Adrenal gland (tissue), 9 donors: ENCODE measurements at regions not wholly inside any gene's neighbourhood (a gene's known extent, or its start where the extent isn't known, plus 50 kb on each side); places are given as distances from the start of the nearest gene placed in this dataset.

ENCODE experiments used
- DNase-seq, 7 donors: peaks; one replicate each; pipeline ENCODE4 v3.0.0-alpha.2; 2019 to 2020
- H3K27ac ChIP-seq, 5 donors: fragments of 200-600 bp; sonication (generic) in 4 of 5; 1 replicate in 3 of 5; 2 replicates in 2 of 5; pipeline versions ENCODE4 v1.5.1 to v1.8.0; 2016 to 2020; ENCODE audit warnings: mild to moderate bottlenecking in 1 of 5
- H3K27me3 ChIP-seq: fragments of 200-600 bp; 2 replicates; pipeline ENCODE4 v1.8.0; 2021
- H3K36me3 ChIP-seq, 2 donors: fragments of 200-600 bp; replicated peaks in 1 of 2; 1 replicate in 1 of 2; 2 replicates in 1 of 2; pipeline versions ENCODE4 v1.5.1 to v1.8.0; 2018 to 2022
- H3K4me1 ChIP-seq, 2 donors: fragments of 200-600 bp; replicated peaks in 1 of 2; 1 replicate in 1 of 2; 2 replicates in 1 of 2; pipeline versions ENCODE4 v1.5.1 to v1.8.0; 2018 to 2021
- H3K4me3 ChIP-seq, 4 donors: fragments of 200-600 bp; sonication (generic) in 3 of 4; one replicate each; pipeline ENCODE4 v1.5.1; 2016 to 2018
- H3K9me3 ChIP-seq, 3 donors: fragments of 200-600 bp; sonication (generic) in 1 of 3; replicated peaks in 1 of 3; 1 replicate in 2 of 3; 2 replicates in 1 of 3; pipeline versions ENCODE4 v1.5.1 to v1.8.0; 2016 to 2021
- CTCF ChIP-seq, 6 experiments: fragments of 450-650 bp in 4 of 6; fragments of 200-600 bp in 2 of 6; sonication (generic) in 1 of 6; IDR thresholded peaks; 1 replicate in 5 of 6; 2 replicates in 1 of 6; pipeline versions ENCODE4 v1.5.1 to v1.8.0; 2016 to 2021; ENCODE audit warnings: antibody characterized with exemption in 6 of 6, mild to moderate bottlenecking in 2 of 6, moderate library complexity in 1 of 6
- POLR2A ChIP-seq, 2 donors: fragments of 450-650 bp; IDR thresholded peaks; one replicate each; pipeline ENCODE4 v1.6.1; 2017; ENCODE audit warnings: antibody characterized with exemption in 2 of 2, mild to moderate bottlenecking in 2 of 2, moderate library complexity in 1 of 2
- WGBS, 4 donors: extraction: QIAGEN DNeasy Blood & Tissue Kit in 2 of 4; methylation state at CpG; one replicate each; pipeline versions ENCODE4 v1.1.5 to v1.1.7; 2013 to 2017; 5-methylcytosine and 5-hydroxymethylcytosine counted together
- intact Hi-C, 2 donors: fragments of 100-400 bp; cut with DNase I; formaldehyde crosslinking; loops; one replicate each; pipeline versions ENCODE4 v1.14.1 to v1.15.0; 2022 to 2023
- donor health status: healthy with polysubstance abuse.
- donor health status: Bipolar disorder and iron deficiency.
- donor health status: DM: yes; HTN: yes; CAD: no.
- donor health status: DM: no; HTN: no; CAD: no.
- donor health status: DM: no; HTN: no; CAD: no.

- WGBS, 4 donors = 74 to 80% (median 77%) methylated on average over 6 of the region's 6 CpGs
- Histone ChIP-seq H3K36me3 (no peaks in the 10 kb centered on the region), H3K27ac (no peak overlapping the region), H3K4me1 (no peaks in the 10 kb centered on the region), H3K4me3 (no peak overlapping the region), H3K9me3 (no peaks in the 10 kb centered on the region), H3K27me3 (no peaks in the 10 kb centered on the region)
- no peak for TF ChIP-seq POLR2A (IDR thresholded peaks at IDR 0.05)
- no peak for TF ChIP-seq CTCF (IDR thresholded peaks at IDR 0.05)
- no peak for DNase-seq
- intact Hi-C loops = no loop called here
Measured at GRCh38 chr4:4800646-4801408, 58.6 kb upstream of the MSX1 start.

GRCh38 chr4:4794421-4794820, 65.0 kb upstream of the MSX1 start:
- no peak for DNase-seq
- TF ChIP-seq CTCF (IDR thresholded peaks at IDR 0.05) = no peak
- no peak for TF ChIP-seq POLR2A (IDR thresholded peaks at IDR 0.05)
- no peaks in the 10 kb centered on the region for H3K9me3 ChIP-seq
- no peaks in the 10 kb centered on the region for H3K4me1 ChIP-seq
- no peaks in the 10 kb centered on the region for H3K36me3 ChIP-seq
- H3K4me3 ChIP-seq = no peak overlapping the region
- 24 to 77% (median 56%) methylated on average over 1 of the region's 1 CpG for WGBS, 4 donors
- H3K27ac ChIP-seq = no peak overlapping the region
- intact Hi-C loops = no loop called here
- no peaks in the 10 kb centered on the region for H3K27me3 ChIP-seq

- Histone ChIP-seq H3K4me1 (no peaks in the 10 kb centered on the region), H3K4me3 (no peak overlapping the region), H3K27ac (no peak overlapping the region), H3K9me3 (peaks cover 0 to 9% (median 0%) of the 10 kb centered on the region in 3 donors), H3K36me3 (no peaks in the 10 kb centered on the region), H3K27me3 (no peaks in the 10 kb centered on the region)
- intact Hi-C loops = no loop called here
- 53 to 82% (median 74%) methylated on average over 4 of the region's 4 CpGs for WGBS, 4 donors
- TF ChIP-seq CTCF (IDR thresholded peaks at IDR 0.05) (no peak), POLR2A (IDR thresholded peaks at IDR 0.05) (no peak)
- DNase-seq = no peak
Measured at GRCh38 chr4:4792466-4792865, 67.0 kb upstream of the MSX1 start.

DNA sequence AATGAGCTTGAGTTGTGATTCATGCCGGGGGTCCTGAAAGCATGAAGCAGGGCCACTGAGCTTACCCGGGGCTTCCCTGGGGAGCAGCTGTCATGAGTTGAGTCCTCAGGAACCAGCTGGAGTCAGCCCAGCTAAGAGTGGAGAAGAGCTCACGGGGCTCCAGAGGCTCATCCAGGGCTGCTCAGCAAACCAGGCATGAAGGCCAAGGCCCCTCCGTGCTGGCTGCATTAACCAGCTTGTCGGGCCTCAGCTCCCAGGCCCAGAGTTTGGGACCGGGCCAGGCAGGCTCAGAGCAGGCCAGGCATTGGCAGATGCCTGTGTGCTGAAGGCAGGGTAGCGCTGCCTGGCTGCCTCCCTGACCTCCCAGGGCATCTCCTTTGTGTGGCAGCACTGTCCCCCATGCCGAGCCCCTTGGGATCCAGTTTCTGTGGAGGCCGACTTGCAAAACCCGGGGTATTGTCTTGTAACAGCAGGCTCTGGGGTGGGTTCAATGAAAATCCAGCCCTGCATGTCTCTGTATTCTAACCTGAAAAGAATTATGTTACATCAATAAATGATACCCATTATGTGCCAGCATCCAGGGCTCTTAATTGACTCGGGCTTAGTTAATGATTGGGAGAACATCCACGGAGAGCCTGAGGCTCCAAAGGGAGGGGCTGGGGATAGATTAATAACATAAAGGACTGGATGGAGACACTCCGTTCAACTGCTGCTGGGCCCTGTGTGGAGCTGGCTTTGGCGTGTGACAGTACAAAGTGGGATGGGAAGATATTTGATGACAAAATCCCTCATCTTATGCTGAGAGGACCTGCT, 68.0 kb upstream of the MSX1 start:
- TF ChIP-seq POLR2A (IDR thresholded peaks at IDR 0.05) (no peak), CTCF (IDR thresholded peaks at IDR 0.05) (no peak)
- DNase-seq = peak in 1 of 7 donors; percentile 49
- WGBS, 4 donors = 57 to 67% (median 66%) methylated on average over 4 to 14 of the region's 14 CpGs
- Histone ChIP-seq H3K4me1 (no peaks in the 10 kb centered on the region), H3K4me3 (no peak overlapping the region), H3K36me3 (no peaks in the 10 kb centered on the region), H3K27me3 (no peaks in the 10 kb centered on the region), H3K27ac (no peak overlapping the region), H3K9me3 (peaks cover 0 to 9% (median 0%) of the 10 kb centered on the region in 3 donors)
- intact Hi-C loops = no loop called here
